ENCODE measurements at regions not wholly inside any gene's neighbourhood (a gene's known extent, or its start where the extent isn't known, plus 50 kb on each side); places are given as distances from the start of the nearest gene placed in this dataset.
A peak's percentile ranks its signal among the peaks of the same experiment; 100 is the strongest.

- no peaks in the 10 kb centered on the region for H3K9me2 ChIP-seq (ENCODE audit: low read depth, low read length)
- TF ChIP-seq CTCF (IDR thresholded peaks at IDR 0.05; ENCODE audit: low read length), result no peak
- TF ChIP-seq EZH2 (IDR thresholded peaks at IDR 0.05; ENCODE audit: borderline replicate concordance, low read length), result no peak
- no peak overlapping the region for H3K27ac ChIP-seq (ENCODE audit: low read depth, low read length, poor library complexity, severe bottlenecking)
- H3K9ac ChIP-seq (ENCODE audit: low read length), result no peak overlapping the region
- H3K9me3 ChIP-seq (ENCODE audit: low read length), result no peaks in the 10 kb centered on the region
- H3K4me2 ChIP-seq (ENCODE audit: low read length), result no peak overlapping the region
- H2AFZ ChIP-seq (ENCODE audit: low read length), result no peak overlapping the region
- H3K27me3 ChIP-seq (ENCODE audit: insufficient read depth, low read length), result no peaks in the 10 kb centered on the region
- no peaks in the 10 kb centered on the region for H3K36me3 ChIP-seq (ENCODE audit: insufficient read depth, low read length)
- no peaks in the 10 kb centered on the region for H3K4me1 ChIP-seq (ENCODE audit: insufficient read depth, low read length, severe bottlenecking)
- no peak overlapping the region for H3K4me3 ChIP-seq (ENCODE audit: low read depth, low read length, poor library complexity, severe bottlenecking)
- no peaks in the 10 kb centered on the region for H3K79me2 ChIP-seq (ENCODE audit: insufficient read depth, low read length)
- H4K20me1 ChIP-seq (ENCODE audit: insufficient read depth, low read length), result no peaks in the 10 kb centered on the region
- H3F3A ChIP-seq (ENCODE audit: insufficient read depth, low read length), result no peaks in the 10 kb centered on the region
These were observed 886.8 kb downstream of the KCNT2 start for GRCh38 chr1:195721210-195721971.

GRCh38 chr1:195717651-195718050 lies 890.6 kb downstream of the KCNT2 start:
- no peaks in the 10 kb centered on the region for H3K4me1 ChIP-seq (ENCODE audit: insufficient read depth, low read length, severe bottlenecking)
- TF ChIP-seq CTCF (IDR thresholded peaks at IDR 0.05; ENCODE audit: low read length) (peak; percentile 59), EZH2 (IDR thresholded peaks at IDR 0.05; ENCODE audit: borderline replicate concordance, low read length) (no peak)
- no peaks in the 10 kb centered on the region for H3K27me3 ChIP-seq (ENCODE audit: insufficient read depth, low read length)
- H4K20me1 ChIP-seq (ENCODE audit: insufficient read depth, low read length), result no peaks in the 10 kb centered on the region
- peaks cover 2% of the 10 kb centered on the region; the same call in 1 of the 2 replicates for H3F3A ChIP-seq (ENCODE audit: insufficient read depth, low read length)
- H3K27ac ChIP-seq (ENCODE audit: low read depth, low read length, poor library complexity, severe bottlenecking), result no peak overlapping the region
- no peaks in the 10 kb centered on the region for H3K9me3 ChIP-seq (ENCODE audit: low read length)
- H3K36me3 ChIP-seq (ENCODE audit: insufficient read depth, low read length), result no peaks in the 10 kb centered on the region
- no peak overlapping the region for H2AFZ ChIP-seq (ENCODE audit: low read length)
- H3K9ac ChIP-seq (ENCODE audit: low read length), result no peak overlapping the region
- H3K4me2 ChIP-seq (ENCODE audit: low read length), result no peak overlapping the region
- no peaks in the 10 kb centered on the region for H3K9me2 ChIP-seq (ENCODE audit: low read depth, low read length)
- no peak overlapping the region for H3K4me3 ChIP-seq (ENCODE audit: low read depth, low read length, poor library complexity, severe bottlenecking)
- no peaks in the 10 kb centered on the region for H3K79me2 ChIP-seq (ENCODE audit: insufficient read depth, low read length)

- TF ChIP-seq CTCF (IDR thresholded peaks at IDR 0.05; ENCODE audit: low read length) (no peak), EZH2 (IDR thresholded peaks at IDR 0.05; ENCODE audit: borderline replicate concordance, low read length) (no peak)
- Histone ChIP-seq H3K79me2 (ENCODE audit: insufficient read depth, low read length) (no peaks in the 10 kb centered on the region), H3K9ac (ENCODE audit: low read length) (no peak overlapping the region), H3K4me3 (ENCODE audit: low read depth, low read length, poor library complexity, severe bottlenecking) (no peak overlapping the region), H3K27me3 (ENCODE audit: insufficient read depth, low read length) (no peaks in the 10 kb centered on the region), H2AFZ (ENCODE audit: low read length) (no peak overlapping the region), H3K27ac (ENCODE audit: low read depth, low read length, poor library complexity, severe bottlenecking) (no peak overlapping the region), H3F3A (ENCODE audit: insufficient read depth, low read length) (peaks cover 2% of the 10 kb centered on the region; the same call in 1 of the 2 replicates), H4K20me1 (ENCODE audit: insufficient read depth, low read length) (no peaks in the 10 kb centered on the region), H3K9me3 (ENCODE audit: low read length) (no peaks in the 10 kb centered on the region), H3K36me3 (ENCODE audit: insufficient read depth, low read length) (no peaks in the 10 kb centered on the region), H3K4me2 (ENCODE audit: low read length) (no peak overlapping the region), H3K9me2 (ENCODE audit: low read depth, low read length) (no peaks in the 10 kb centered on the region), H3K4me1 (ENCODE audit: insufficient read depth, low read length, severe bottlenecking) (no peaks in the 10 kb centered on the region)
These were observed 892.6 kb downstream of the KCNT2 start for GRCh38 chr1:195715652-195716051.
